ENCODE measurements at regions not wholly inside any gene's neighbourhood (a gene's known extent, or its start where the extent isn't known, plus 50 kb on each side); places are given as distances from the start of the nearest gene placed in this dataset.

DNA sequence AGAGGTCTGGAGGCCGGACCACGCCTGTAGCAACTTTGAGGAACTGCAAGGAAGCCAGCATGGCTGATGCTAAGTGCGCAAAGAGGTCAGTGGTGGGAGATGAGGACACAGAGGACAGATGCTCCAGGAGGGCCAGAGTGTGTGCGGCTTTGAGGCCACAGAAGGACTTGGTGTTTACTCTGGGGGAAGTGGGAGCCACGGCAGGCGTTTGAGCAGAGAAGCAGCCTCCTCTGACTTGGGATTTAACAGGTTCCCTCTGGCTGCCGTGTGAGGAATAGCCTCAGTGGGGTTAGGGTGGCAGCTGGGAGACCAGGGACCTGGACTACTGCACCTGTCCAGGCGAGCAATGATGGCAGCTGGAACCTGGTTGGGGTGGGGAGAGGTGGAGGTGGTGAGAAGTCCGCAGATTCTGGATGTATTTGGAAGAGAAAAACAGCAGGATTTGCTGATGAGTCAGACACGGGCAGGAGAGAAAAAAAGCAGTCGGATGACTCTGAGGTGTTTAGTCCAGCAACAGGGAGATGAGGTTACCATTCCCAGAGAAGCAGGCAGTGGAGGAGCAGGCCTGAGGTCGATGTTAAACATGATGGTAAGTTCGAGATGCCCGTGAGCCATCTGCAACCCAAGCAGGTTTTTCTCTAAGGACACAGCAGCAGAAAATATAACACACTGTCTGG is 143.5 kb downstream of the SCARB1 start:
- no peaks in the 10 kb centered on the region for H3K9me3 ChIP-seq (ENCODE audit: insufficient read depth, low read length)
- DNase-seq (ENCODE audit: low read depth, low spot score): no peak

DNA sequence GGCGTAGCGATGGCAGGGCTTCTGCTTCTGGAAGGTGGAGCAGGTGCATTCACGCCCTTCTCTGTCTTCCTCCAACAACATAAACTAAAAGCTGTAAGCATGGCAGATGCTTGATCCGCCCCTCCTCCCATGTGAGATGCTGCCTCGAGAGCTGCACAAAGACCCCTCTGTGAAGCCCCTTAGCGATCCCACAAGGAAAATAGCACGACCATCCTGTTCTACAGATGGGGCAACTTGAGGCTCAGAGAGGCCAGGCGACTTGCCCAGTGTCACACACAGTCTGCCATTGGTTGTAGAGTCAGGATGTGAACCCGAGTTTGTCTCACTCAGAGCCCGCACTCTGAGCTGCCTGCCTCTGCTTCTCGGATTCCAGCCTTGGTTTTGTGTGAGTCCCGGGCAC is 144.4 kb downstream of the SCARB1 start:
- DNase-seq (ENCODE audit: low read depth, low spot score): no peak
- no peak overlapping the region for H3K4me3 ChIP-seq (ENCODE audit: insufficient read length, low read depth)
- H3K9me3 ChIP-seq (ENCODE audit: insufficient read depth, low read length): no peaks in the 10 kb centered on the region
- peaks cover 8% of the 10 kb centered on the region for H3K4me1 ChIP-seq (ENCODE audit: insufficient read depth, insufficient read length)
- H3K9ac ChIP-seq (ENCODE audit: insufficient read length, low read depth): no peak overlapping the region
- H3K36me3 ChIP-seq (ENCODE audit: insufficient read depth, insufficient read length, low read length): no peaks in the 10 kb centered on the region
- H3K27me3 ChIP-seq (ENCODE audit: insufficient read depth, insufficient read length): no peaks in the 10 kb centered on the region
- TF ChIP-seq SUZ12 (IDR thresholded peaks at IDR 0.05; ENCODE audit: extremely low read depth, insufficient read depth, insufficient read length): no peak
- no peak for TF ChIP-seq YY1 (IDR thresholded peaks at IDR 0.05; ENCODE audit: insufficient read depth, insufficient read length)
- no peak for TF ChIP-seq ZNF274 (IDR thresholded peaks at IDR 0.05; ENCODE audit: low read depth, low read length)

More for the DNA sequence above, 143.5 kb downstream of the SCARB1 start:
- H3K9ac ChIP-seq (ENCODE audit: insufficient read length, low read depth): no peak overlapping the region
- H3K4me1 ChIP-seq (ENCODE audit: insufficient read depth, insufficient read length): peaks cover 8% of the 10 kb centered on the region
- H3K27me3 ChIP-seq (ENCODE audit: insufficient read depth, insufficient read length): no peaks in the 10 kb centered on the region
- no peak overlapping the region for H3K4me3 ChIP-seq (ENCODE audit: insufficient read length, low read depth)
- TF ChIP-seq SUZ12 (IDR thresholded peaks at IDR 0.05; ENCODE audit: extremely low read depth, insufficient read depth, insufficient read length): no peak
- no peak for TF ChIP-seq ZNF274 (IDR thresholded peaks at IDR 0.05; ENCODE audit: low read depth, low read length)
- no peak for TF ChIP-seq YY1 (IDR thresholded peaks at IDR 0.05; ENCODE audit: insufficient read depth, insufficient read length)
- H3K36me3 ChIP-seq (ENCODE audit: insufficient read depth, insufficient read length, low read length): no peaks in the 10 kb centered on the region

DNA sequence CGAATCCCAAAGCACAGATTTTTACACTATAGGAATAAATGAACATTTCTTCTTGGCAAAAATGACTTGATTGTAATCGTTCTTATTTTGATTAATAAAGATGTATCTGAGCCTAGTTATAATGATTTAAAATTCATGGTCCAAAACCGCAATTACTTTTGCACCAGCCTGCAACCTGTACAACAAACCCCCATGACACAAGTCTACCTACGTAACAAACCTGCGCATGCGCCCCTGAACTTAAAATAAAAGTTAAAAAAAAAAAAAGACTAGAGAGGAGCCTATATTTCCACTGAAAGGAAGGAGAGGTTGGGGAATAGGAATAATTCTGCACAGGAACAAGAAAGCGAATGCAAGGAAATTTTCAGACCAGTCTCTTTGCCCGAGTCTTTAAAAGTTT is 145.2 kb downstream of the SCARB1 start:
- no peak for TF ChIP-seq YY1 (IDR thresholded peaks at IDR 0.05; ENCODE audit: insufficient read depth, insufficient read length)
- TF ChIP-seq ZNF274 (IDR thresholded peaks at IDR 0.05; ENCODE audit: low read depth, low read length): no peak
- TF ChIP-seq SUZ12 (IDR thresholded peaks at IDR 0.05; ENCODE audit: extremely low read depth, insufficient read depth, insufficient read length): no peak
- H3K4me1 ChIP-seq (ENCODE audit: insufficient read depth, insufficient read length): peaks cover 8% of the 10 kb centered on the region
- H3K4me3 ChIP-seq (ENCODE audit: insufficient read length, low read depth): no peak overlapping the region
- no peak overlapping the region for H3K9ac ChIP-seq (ENCODE audit: insufficient read length, low read depth)
- no peaks in the 10 kb centered on the region for H3K9me3 ChIP-seq (ENCODE audit: insufficient read depth, low read length)
- H3K36me3 ChIP-seq (ENCODE audit: insufficient read depth, insufficient read length, low read length): no peaks in the 10 kb centered on the region
- no peak for DNase-seq (ENCODE audit: low read depth, low spot score)
- no peaks in the 10 kb centered on the region for H3K27me3 ChIP-seq (ENCODE audit: insufficient read depth, insufficient read length)

DNA sequence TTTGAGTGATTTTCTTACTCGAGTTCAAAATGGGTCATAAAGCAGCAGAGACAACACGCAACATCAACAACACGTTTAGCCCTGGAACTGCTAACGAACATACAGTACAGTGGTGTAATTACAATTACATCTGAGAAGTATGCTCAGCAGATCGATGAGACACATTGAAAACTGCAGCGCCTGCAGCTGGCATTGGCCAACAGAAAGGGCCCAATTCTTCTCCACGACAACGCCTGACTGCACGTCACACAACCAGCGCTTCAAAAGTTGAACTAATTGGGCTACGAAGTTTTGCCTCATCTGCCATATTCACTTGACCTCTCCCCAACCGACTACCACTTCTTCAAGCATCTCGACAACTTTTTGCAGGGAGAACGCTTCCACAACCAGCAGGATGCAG is 145.6 kb downstream of the SCARB1 start:
- DNase-seq (ENCODE audit: low read depth, low spot score): no peak
- TF ChIP-seq SUZ12 (IDR thresholded peaks at IDR 0.05; ENCODE audit: extremely low read depth, insufficient read depth, insufficient read length) (no peak), YY1 (IDR thresholded peaks at IDR 0.05; ENCODE audit: insufficient read depth, insufficient read length) (no peak), ZNF274 (IDR thresholded peaks at IDR 0.05; ENCODE audit: low read depth, low read length) (no peak)
- no peaks in the 10 kb centered on the region for H3K36me3 ChIP-seq (ENCODE audit: insufficient read depth, insufficient read length, low read length)

DNA sequence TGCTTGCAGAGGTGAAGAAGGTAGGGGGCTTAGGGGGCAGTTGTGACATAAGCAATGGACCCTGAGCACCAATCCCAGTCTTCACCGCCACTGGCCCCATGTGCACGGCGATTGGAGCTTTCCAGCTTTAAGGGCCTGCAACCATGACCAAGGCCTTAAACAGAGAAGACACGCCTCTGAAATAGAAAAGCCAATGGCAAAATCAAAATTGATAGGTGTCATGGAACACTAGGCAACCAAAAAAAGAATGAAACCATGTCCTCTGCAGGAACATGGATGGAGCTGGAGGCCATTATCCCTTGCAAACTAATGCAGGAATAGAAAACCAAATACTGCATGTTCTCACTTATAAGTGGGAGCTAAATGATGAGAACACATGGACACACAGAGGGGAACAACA is 146.3 kb downstream of the SCARB1 start:
- no peak overlapping the region for H3K9ac ChIP-seq (ENCODE audit: insufficient read length, low read depth)
- H3K27me3 ChIP-seq (ENCODE audit: insufficient read depth, insufficient read length): no peaks in the 10 kb centered on the region
- peaks cover 8% of the 10 kb centered on the region for H3K4me1 ChIP-seq (ENCODE audit: insufficient read depth, insufficient read length)
- H3K9me3 ChIP-seq (ENCODE audit: insufficient read depth, low read length): no peaks in the 10 kb centered on the region
- H3K4me3 ChIP-seq (ENCODE audit: insufficient read length, low read depth): no peak overlapping the region
- TF ChIP-seq SUZ12 (IDR thresholded peaks at IDR 0.05; ENCODE audit: extremely low read depth, insufficient read depth, insufficient read length) (no peak), YY1 (IDR thresholded peaks at IDR 0.05; ENCODE audit: insufficient read depth, insufficient read length) (no peak), ZNF274 (IDR thresholded peaks at IDR 0.05; ENCODE audit: low read depth, low read length) (no peak)
- no peak for DNase-seq (ENCODE audit: low read depth, low spot score)
- H3K36me3 ChIP-seq (ENCODE audit: insufficient read depth, insufficient read length, low read length): no peaks in the 10 kb centered on the region

More for the DNA sequence above, 145.6 kb downstream of the SCARB1 start:
- no peak overlapping the region for H3K4me3 ChIP-seq (ENCODE audit: insufficient read length, low read depth)
- no peaks in the 10 kb centered on the region for H3K9me3 ChIP-seq (ENCODE audit: insufficient read depth, low read length)
- peaks cover 8% of the 10 kb centered on the region for H3K4me1 ChIP-seq (ENCODE audit: insufficient read depth, insufficient read length)
- no peak overlapping the region for H3K9ac ChIP-seq (ENCODE audit: insufficient read length, low read depth)
- H3K27me3 ChIP-seq (ENCODE audit: insufficient read depth, insufficient read length): no peaks in the 10 kb centered on the region

DNA sequence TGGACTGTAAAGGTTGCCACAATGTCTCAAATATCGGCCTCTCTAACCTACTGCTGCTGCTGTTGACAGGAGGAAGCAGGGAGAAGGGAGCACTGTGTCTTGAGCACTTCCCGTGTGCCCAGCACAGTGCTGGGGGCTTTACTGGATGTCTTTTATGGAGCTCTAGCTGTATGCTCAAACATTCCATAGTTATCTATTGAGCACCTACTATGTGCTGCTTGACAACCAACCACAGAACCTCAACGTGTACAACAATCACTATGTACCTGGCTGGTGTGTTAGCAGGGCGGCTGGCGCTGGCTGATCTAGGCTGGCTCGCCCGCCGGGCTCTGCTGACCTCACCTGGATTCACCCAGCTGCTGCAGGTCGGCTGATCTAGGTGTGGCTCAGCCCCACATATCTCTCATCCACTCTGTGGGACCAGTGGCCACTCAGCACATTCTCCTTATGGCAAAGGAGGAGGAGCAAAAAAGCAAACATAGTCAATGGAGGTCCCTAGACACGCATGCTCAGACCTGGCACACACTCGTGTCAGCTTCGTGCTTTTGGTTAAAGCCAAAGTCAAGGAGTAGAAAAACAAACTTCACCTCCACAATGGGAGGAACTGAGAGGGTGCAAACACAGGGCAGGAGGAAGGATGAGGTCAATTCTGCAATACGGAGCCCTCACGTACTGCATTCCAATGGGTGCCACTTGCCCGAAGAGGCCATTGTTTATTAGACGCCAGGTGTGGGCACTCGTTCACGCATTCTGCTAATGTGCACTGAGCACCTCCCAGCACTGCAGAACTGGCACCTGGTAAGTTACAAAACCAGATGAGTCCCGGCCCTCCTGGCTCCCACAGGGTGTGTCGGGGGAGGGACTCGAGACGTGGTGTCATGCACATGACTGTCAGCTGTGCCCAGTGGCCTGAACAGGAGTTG is 147.2 kb downstream of the SCARB1 start:
- TF ChIP-seq SUZ12 (IDR thresholded peaks at IDR 0.05; ENCODE audit: extremely low read depth, insufficient read depth, insufficient read length): no peak
- TF ChIP-seq YY1 (IDR thresholded peaks at IDR 0.05; ENCODE audit: insufficient read depth, insufficient read length): no peak
- TF ChIP-seq ZNF274 (IDR thresholded peaks at IDR 0.05; ENCODE audit: low read depth, low read length): no peak
- no peak for DNase-seq (ENCODE audit: low read depth, low spot score)
- no peak overlapping the region for H3K4me3 ChIP-seq (ENCODE audit: insufficient read length, low read depth)
- H3K9me3 ChIP-seq (ENCODE audit: insufficient read depth, low read length): no peaks in the 10 kb centered on the region
- H3K9ac ChIP-seq (ENCODE audit: insufficient read length, low read depth): no peak overlapping the region
- H3K36me3 ChIP-seq (ENCODE audit: insufficient read depth, insufficient read length, low read length): no peaks in the 10 kb centered on the region
- no peaks in the 10 kb centered on the region for H3K27me3 ChIP-seq (ENCODE audit: insufficient read depth, insufficient read length)
- peaks cover 9% of the 10 kb centered on the region for H3K4me1 ChIP-seq (ENCODE audit: insufficient read depth, insufficient read length)
